SK-N-SH (cell line): ENCODE measurements at regions not wholly inside any gene's neighbourhood (a gene's known extent, or its start where the extent isn't known, plus 50 kb on each side); places are given as distances from the start of the nearest gene placed in this dataset.
"Not testable (repeated sequence)": the region's sequence is repeated elsewhere in the genome, so short reads cannot be mapped to it uniquely, and the experiment has no call there.

Source experiments
- CTCF ChIA-PET: fragments of 300-600, 350-600 bp; formaldehyde crosslinking; extraction: SDS; loops from one replicate; lab custom pipeline; 2021; lab: Yijun Ruan, JAX
- POLR2A ChIA-PET: fragments of 350-600 bp; sonication (Branson Sonifier 250); formaldehyde crosslinking; extraction: SDS; loops from one replicate; lab custom pipeline; 2020; ENCODE audit warnings: antibody characterized with exemption, inconsistent platforms; lab: Yijun Ruan, JAX
- DNase-seq: peaks from one replicate; pipeline ENCODE4 v3.0.0; 2012
- H2AFZ ChIP-seq: fragments of 200-600 bp; sonication (generic); 2 replicates; pipeline ENCODE4 v1.8.1; 2016; ENCODE audit warnings: antibody characterized with exemption, mild to moderate bottlenecking, low read depth
- H3F3A ChIP-seq: fragments of 200-600 bp; sonication (generic); replicated peaks from 2 replicates; pipeline ENCODE3; 2016; ENCODE audit warnings: antibody characterized with exemption, mild to moderate bottlenecking; ENCODE audit not compliant: insufficient read depth
- H3K27ac ChIP-seq, 2 experiments: fragments of 200-500 bp in 1 of 2; fragments of 200-600 bp in 1 of 2; sonication (Bioruptor generic) in 1 of 2; sonication (generic), shearing (Covaris generic) in 1 of 2; 2 replicates each; pipeline versions ENCODE4 v1.5.1 to v1.6.1; 2014 to 2016; ENCODE audit warnings: low read depth in 2 of 2, inconsistent platforms in 1 of 2, low read length in 1 of 2, mild to moderate bottlenecking in 1 of 2, mixed read lengths in 1 of 2
- H3K27me3 ChIP-seq: fragments of 200-600 bp; sonication (generic), shearing (Covaris generic); 2 replicates; pipeline ENCODE4 v1.6.1; 2016; ENCODE audit warnings: mixed run types; ENCODE audit not compliant: insufficient read depth
- H3K36me3 ChIP-seq, 2 experiments: fragments of 200-500 bp in 1 of 2; fragments of 200-600 bp in 1 of 2; sonication (Bioruptor generic) in 1 of 2; sonication (generic) in 1 of 2; replicated peaks in 1 of 2; 2 replicates each; pipeline versions ENCODE3 to v1.5.1; 2014 to 2016; ENCODE audit warnings: low read length in 1 of 2, mild to moderate bottlenecking in 1 of 2; ENCODE audit not compliant: insufficient read depth in 2 of 2, control insufficient read depth in 1 of 2
- H3K4me1 ChIP-seq, 2 experiments: fragments of 200-500 bp in 1 of 2; fragments of 200-600 bp in 1 of 2; sonication (Bioruptor generic) in 1 of 2; sonication (generic), shearing (Covaris generic) in 1 of 2; 2 replicates each; pipeline versions ENCODE4 v1.5.1 to v1.6.1; 2014 to 2016; ENCODE audit warnings: low read depth in 1 of 2, low read length in 1 of 2, mixed run types in 1 of 2; ENCODE audit not compliant: insufficient read depth in 2 of 2, control insufficient read depth in 1 of 2
- H3K4me2 ChIP-seq: fragments of 200-600 bp; sonication (generic), shearing (Covaris generic); 2 replicates; pipeline ENCODE4 v1.6.1; 2017; ENCODE audit warnings: mixed run types
- H3K4me3 ChIP-seq, 2 experiments: fragments of 200-500 bp in 1 of 2; fragments of 200-600 bp in 1 of 2; sonication (Bioruptor generic) in 1 of 2; sonication (generic), shearing (Covaris generic) in 1 of 2; 2 replicates each; pipeline versions ENCODE4 v1.5.1 to v1.8.1; 2014 to 2016; ENCODE audit warnings: low read depth in 2 of 2, inconsistent platforms in 1 of 2, low read length in 1 of 2, mild to moderate bottlenecking in 1 of 2, mixed read lengths in 1 of 2, moderate library complexity in 1 of 2
- H3K79me2 ChIP-seq: fragments of 200-600 bp; sonication (generic); 2 replicates; pipeline ENCODE4 v1.8.1; 2017; ENCODE audit warnings: mild to moderate bottlenecking; ENCODE audit not compliant: insufficient read depth
- H3K9ac ChIP-seq: fragments of 200-600 bp; sonication (generic); 2 replicates; pipeline ENCODE4 v1.6.1; 2017; ENCODE audit warnings: mixed run types
- H3K9me2 ChIP-seq: fragments of 200-600 bp; sonication (generic); 2 replicates; pipeline ENCODE4 v1.6.1; 2017; ENCODE audit warnings: mixed run types
- H3K9me3 ChIP-seq: fragments of 200-600 bp; sonication (generic); 2 replicates; pipeline ENCODE4 v1.6.1; 2017; ENCODE audit warnings: mixed run types, mild to moderate bottlenecking, moderate library complexity
- H4K20me1 ChIP-seq: fragments of 200-600 bp; sonication (generic); 2 replicates; pipeline ENCODE4 v1.6.1; 2017; ENCODE audit warnings: mild to moderate bottlenecking, mixed run types; ENCODE audit not compliant: insufficient read depth
- EP300 ChIP-seq, 2 experiments: IDR thresholded peaks; 2 replicates each; pipeline versions ENCODE4 v1.4.0 to v1.6.1; 2012; ENCODE audit warnings: borderline replicate concordance in 1 of 2, low read depth in 1 of 2, low read length in 1 of 2
- EZH2phosphoT487 ChIP-seq: fragments of 200-600 bp; sonication (generic); IDR thresholded peaks from 2 replicates; pipeline ENCODE4 v1.6.1; 2017; ENCODE audit warnings: low read depth, mixed run types, mild to moderate bottlenecking, antibody characterized with exemption, moderate library complexity, borderline replicate concordance
- FOXJ3 ChIP-seq: sonication (generic); formaldehyde crosslinking; IDR thresholded peaks from 2 replicates; pipeline ENCODE4 v1.5.1; 2020; ENCODE audit warnings: mild to moderate bottlenecking, missing genetic modification reagents
- GATA2 ChIP-seq: sonication (generic); formaldehyde crosslinking; IDR thresholded peaks from 2 replicates; pipeline ENCODE4 v1.5.0; 2020; ENCODE audit warnings: mild to moderate bottlenecking, missing genetic modification reagents
- MAX ChIP-seq: IDR thresholded peaks from 2 replicates; pipeline ENCODE4 v1.4.0; 2012; ENCODE audit warnings: low read depth
- MEF2A ChIP-seq: IDR thresholded peaks from 2 replicates; pipeline ENCODE4 v1.4.0; 2012; ENCODE audit warnings: low read depth, borderline replicate concordance
- MXI1 ChIP-seq: IDR thresholded peaks from 2 replicates; pipeline ENCODE4 v1.6.1; 2012; ENCODE audit warnings: mild to moderate bottlenecking, low read depth, low read length, improper control_type of control experiment
- RXRA ChIP-seq: IDR thresholded peaks from 2 replicates; pipeline ENCODE4 v1.4.0; 2012; ENCODE audit warnings: low read depth, mild to moderate bottlenecking, borderline replicate concordance
- USF1 ChIP-seq: IDR thresholded peaks from 2 replicates; pipeline ENCODE4 v1.4.0; 2012; ENCODE audit warnings: low read depth, borderline replicate concordance
- WGBS: methylation state at CpG from one replicate; pipeline ENCODE4 v1.1.6; 2017; ENCODE audit warnings: low lambda C conversion rate; 5-methylcytosine and 5-hydroxymethylcytosine counted together

- TF ChIP-seq USF1 (no peak), EZH2phosphoT487 (no peak), MEF2A (no peak)
Measured at GRCh38 chr15:89021224-89021623, 67.0 kb upstream of the ABHD2 start (continued).

GRCh38 chr15:89021886-89022285 lies 66.4 kb upstream of the ABHD2 start:
- CTCF ChIA-PET, result interaction anchor here (0.8 to 2.3 kb wide), 4 partner anchors 12 to 117 kb away, joined by 3 to 13 read pairs (median 4); no protein-coding TSS in a partner anchor

GRCh38 chr15:89023311-89023961 lies 64.8 kb upstream of the ABHD2 start:
- no peaks in the 10 kb centered on the region for H3F3A ChIP-seq
- H3K9me2 ChIP-seq, result no peaks in the 10 kb centered on the region
- no peak for DNase-seq

More at GRCh38 chr15:89021886-89022285, 66.4 kb upstream of the ABHD2 start:
- DNase-seq, H3F3A ChIP-seq, H3K4me3 ChIP-seq, POLR2A ChIA-PET, H3K9ac ChIP-seq, H4K20me1 ChIP-seq, H3K4me2 ChIP-seq, H3K36me3 ChIP-seq, H3K79me2 ChIP-seq, H3K27ac ChIP-seq, H3K9me2 ChIP-seq, H3K27me3 ChIP-seq, H3K9me3 ChIP-seq, H2AFZ ChIP-seq: not testable (repeated sequence)
- WGBS, result 75% methylated on average over 8 of the region's 8 CpGs
- peaks cover 0 to 11% of the 10 kb centered on the region in 2 experiments; a peak in 1 of 4 replicates for H3K4me1 ChIP-seq

GRCh38 chr15:89024418-89024817 lies 63.8 kb upstream of the ABHD2 start:
- ChIA-PET CTCF (interaction anchor here (1.5 kb wide), 1 partner anchor 119 kb away, joined by 7 read pairs; no protein-coding TSS in a partner anchor), POLR2A (no interaction called here)
- TF ChIP-seq MXI1 (no peak), RXRA (no peak), FOXJ3 (CRISPR knock-in tag) (no peak), MAX (no peak), GATA2 (CRISPR knock-in tag) (no peak)
- Histone ChIP-seq H3K36me3 (no peaks in the 10 kb centered on the region), H3F3A (no peaks in the 10 kb centered on the region), H3K27ac (no peak overlapping the region), H3K4me3 (no peak overlapping the region), H3K27me3 (no peaks in the 10 kb centered on the region), H4K20me1 (no peaks in the 10 kb centered on the region), H3K9me2 (no peaks in the 10 kb centered on the region), H2AFZ (no peak overlapping the region), H3K9ac (no peak overlapping the region), H3K4me2 (no peak overlapping the region), H3K4me1 (no peaks in the 10 kb centered on the region), H3K9me3 (no peaks in the 10 kb centered on the region), H3K79me2 (no peaks in the 10 kb centered on the region)
- WGBS, result 43% methylated on average over 2 of the region's 2 CpGs
- no peak for DNase-seq

More at GRCh38 chr15:89023311-89023961, 64.8 kb upstream of the ABHD2 start:
- Histone ChIP-seq H3K79me2 (no peaks in the 10 kb centered on the region), H3K9me3 (no peaks in the 10 kb centered on the region), H3K4me3 (no peak overlapping the region), H3K27me3 (no peaks in the 10 kb centered on the region), H3K27ac (no peak overlapping the region), H3K36me3 (no peaks in the 10 kb centered on the region), H3K9ac (no peak overlapping the region), H2AFZ (no peak overlapping the region), H3K4me2 (no peak overlapping the region), H4K20me1 (no peaks in the 10 kb centered on the region), H3K4me1 (no peaks in the 10 kb centered on the region)
- no peak for TF ChIP-seq EP300 (IDR thresholded peaks at IDR 0.05; ENCODE audit: borderline replicate concordance in 1 of 2, low read depth in 1 of 2, low read length in 1 of 2)
- CTCF ChIA-PET, result interaction anchor here (1.5 kb wide), 1 partner anchor 118 kb away, joined by 7 read pairs; no protein-coding TSS in a partner anchor
- POLR2A ChIA-PET, result no interaction called here
- 59% methylated on average over 7 of the region's 8 CpGs for WGBS
